ENCODE measurements at regions not wholly inside any gene's neighbourhood (a gene's known extent, or its start where the extent isn't known, plus 50 kb on each side); places are given as distances from the start of the nearest gene placed in this dataset.

DNA sequence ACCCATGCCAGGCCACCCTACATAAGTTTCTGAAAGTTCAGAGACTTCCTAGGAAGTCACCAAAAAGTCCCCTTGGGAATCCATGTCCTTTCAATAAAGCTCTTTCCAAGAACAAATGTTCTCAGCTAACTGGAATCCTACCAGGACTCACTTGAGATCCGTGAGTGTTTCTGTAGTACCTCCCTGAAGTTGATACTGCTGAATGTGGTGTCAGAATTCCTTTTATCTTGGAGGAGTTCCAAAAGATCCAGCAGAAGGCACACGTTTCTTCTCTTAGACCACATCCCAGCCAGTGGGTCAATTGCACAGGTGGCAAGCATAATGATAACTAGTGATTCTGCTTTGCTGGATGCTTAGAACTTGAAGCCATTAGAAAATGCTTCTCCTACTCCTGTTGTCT, 689.7 kb upstream of the IGFBP3 start:
- Histone ChIP-seq H3K14ac (ENCODE audit: low read length in 2 of 2) (no peak overlapping the region), H3K27me3 (ENCODE audit: control insufficient read depth in 1 of 2, insufficient read depth in 1 of 2, low read length in 2 of 2) (no peaks in the 10 kb centered on the region), H2AFZ (ENCODE audit: low read depth, low read length) (no peak overlapping the region), H3K4me3 (ENCODE audit: insufficient read depth in 1 of 2, low read depth in 1 of 2, low read length in 2 of 2) (no peak overlapping the region), H3K27ac (ENCODE audit: low read length, poor library complexity, severe bottlenecking) (no peak overlapping the region), H3K18ac (ENCODE audit: low read depth in 1 of 2, low read length in 2 of 2) (peak overlapping the region in 1 of 2 experiments; percentile 33), H3K36me3 (ENCODE audit: control insufficient read depth in 1 of 2, insufficient read depth in 2 of 2, low read depth in 1 of 2, low read length in 2 of 2) (no peaks in the 10 kb centered on the region), H3K4ac (ENCODE audit: low read depth in 1 of 2, low read length in 2 of 2) (no peak overlapping the region), H3K9ac (ENCODE audit: low read length) (no peak overlapping the region), H2BK120ac (ENCODE audit: low read depth, low read length) (no peak overlapping the region), H2BK15ac (ENCODE audit: low read depth, poor library complexity, severe bottlenecking) (no peak overlapping the region), H4K8ac (ENCODE audit: low read length) (no peak overlapping the region), H3K9me3 (ENCODE audit: control insufficient read depth, low read length) (no peaks in the 10 kb centered on the region), H3K23ac (ENCODE audit: low read length in 2 of 2) (no peak overlapping the region), H2AK5ac (ENCODE audit: low read length, severe bottlenecking) (no peak overlapping the region), H2BK5ac (ENCODE audit: low read depth, low read length, poor library complexity, severe bottlenecking) (no peak overlapping the region), H3K4me1 (ENCODE audit: control insufficient read depth, insufficient read depth, low read depth, low read length) (no peaks in the 10 kb centered on the region), H3K4me2 (ENCODE audit: low read length, poor library complexity, severe bottlenecking) (no peak overlapping the region), H2BK12ac (ENCODE audit: low read length in 2 of 2) (peak overlapping the region in 1 of 2 experiments; percentile 23), H4K91ac (ENCODE audit: low read length) (no peak overlapping the region), H3K79me1 (replicated peaks; ENCODE audit: low read length, poor library complexity, severe bottlenecking) (no peaks in the 10 kb centered on the region)
- 72% methylated on average over 2 of the region's 2 CpGs for WGBS
- DNase-seq = no peak

DNA sequence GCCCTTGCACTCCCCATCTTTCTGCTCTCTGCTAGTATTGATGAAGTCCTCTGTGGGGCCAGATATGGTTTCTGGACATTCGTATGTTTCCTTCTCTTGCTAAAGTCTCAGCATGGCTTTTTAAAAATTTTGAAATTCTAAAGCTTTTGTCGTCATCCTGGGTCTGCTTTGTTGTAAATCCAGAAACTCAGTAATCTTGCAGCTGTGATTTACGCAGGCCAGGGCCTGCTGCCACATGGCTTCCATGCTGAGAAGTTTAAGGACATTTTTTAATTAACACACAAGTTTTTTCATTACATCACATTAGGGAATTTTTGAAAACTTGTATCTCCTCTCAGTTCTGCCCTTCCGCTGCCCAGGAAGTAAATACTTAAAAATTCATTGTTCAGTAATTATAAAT, 686.1 kb upstream of the IGFBP3 start:
- H3K4ac ChIP-seq (ENCODE audit: low read depth in 1 of 2, low read length in 2 of 2) = no peak overlapping the region
- H3K9me3 ChIP-seq (ENCODE audit: control insufficient read depth, low read length) = no peaks in the 10 kb centered on the region
- no peak overlapping the region for H3K23ac ChIP-seq (ENCODE audit: low read length in 2 of 2)
- no peak overlapping the region for H4K8ac ChIP-seq (ENCODE audit: low read length)
- no peak overlapping the region for H4K91ac ChIP-seq (ENCODE audit: low read length)
- no peak overlapping the region for H3K27ac ChIP-seq (ENCODE audit: low read length, poor library complexity, severe bottlenecking)
- no peak overlapping the region for H3K4me2 ChIP-seq (ENCODE audit: low read length, poor library complexity, severe bottlenecking)
- H2BK12ac ChIP-seq (ENCODE audit: low read length in 2 of 2) = no peak overlapping the region
- H2AK5ac ChIP-seq (ENCODE audit: low read length, severe bottlenecking) = no peak overlapping the region
- H2BK5ac ChIP-seq (ENCODE audit: low read depth, low read length, poor library complexity, severe bottlenecking) = no peak overlapping the region
- H3K9ac ChIP-seq (ENCODE audit: low read length) = no peak overlapping the region
- H3K79me1 ChIP-seq (replicated peaks; ENCODE audit: low read length, poor library complexity, severe bottlenecking) = no peaks in the 10 kb centered on the region
- H3K4me1 ChIP-seq (ENCODE audit: control insufficient read depth, insufficient read depth, low read depth, low read length) = peaks cover 2% of the 10 kb centered on the region
- H2BK120ac ChIP-seq (ENCODE audit: low read depth, low read length) = no peak overlapping the region
- WGBS = 77% methylated on average over 3 of the region's 4 CpGs
- H3K36me3 ChIP-seq (ENCODE audit: control insufficient read depth in 1 of 2, insufficient read depth in 2 of 2, low read depth in 1 of 2, low read length in 2 of 2) = no peaks in the 10 kb centered on the region
- peaks cover 0 to 12% of the 10 kb centered on the region in 2 experiments for H3K27me3 ChIP-seq (ENCODE audit: control insufficient read depth in 1 of 2, insufficient read depth in 1 of 2, low read length in 2 of 2)
- DNase-seq = no peak
- no peak overlapping the region for H2BK15ac ChIP-seq (ENCODE audit: low read depth, poor library complexity, severe bottlenecking)
- H2AFZ ChIP-seq (ENCODE audit: low read depth, low read length) = no peak overlapping the region
- H3K18ac ChIP-seq (ENCODE audit: low read depth in 1 of 2, low read length in 2 of 2) = no peak overlapping the region
- no peak overlapping the region for H3K4me3 ChIP-seq (ENCODE audit: insufficient read depth in 1 of 2, low read depth in 1 of 2, low read length in 2 of 2)
- H3K14ac ChIP-seq (ENCODE audit: low read length in 2 of 2) = no peak overlapping the region

DNA sequence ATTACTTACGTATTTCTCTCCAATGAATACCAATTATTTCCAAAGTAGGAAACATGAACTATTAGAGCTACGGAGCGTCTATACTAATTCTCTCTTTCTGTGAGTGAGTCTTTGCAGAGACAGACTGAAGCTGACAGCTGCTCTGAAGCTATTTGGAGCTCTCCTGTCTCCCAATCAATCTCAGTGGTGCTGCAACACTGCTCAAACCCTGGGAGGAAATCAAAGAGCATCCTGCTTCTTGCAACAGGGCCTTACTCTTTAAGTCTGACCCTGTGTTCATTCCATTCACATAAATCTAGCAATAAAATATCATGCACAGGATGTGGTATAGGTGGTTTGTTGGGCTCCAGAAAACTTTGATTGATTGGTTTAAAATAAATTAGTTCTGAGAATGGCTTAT, 685.7 kb upstream of the IGFBP3 start:
- Histone ChIP-seq H3K79me1 (replicated peaks; ENCODE audit: low read length, poor library complexity, severe bottlenecking) (no peaks in the 10 kb centered on the region), H3K9ac (ENCODE audit: low read length) (no peak overlapping the region), H3K4me1 (ENCODE audit: control insufficient read depth, insufficient read depth, low read depth, low read length) (peaks cover 2% of the 10 kb centered on the region), H2AK5ac (ENCODE audit: low read length, severe bottlenecking) (no peak overlapping the region), H3K23ac (ENCODE audit: low read length in 2 of 2) (no peak overlapping the region), H2BK120ac (ENCODE audit: low read depth, low read length) (no peak overlapping the region), H2BK5ac (ENCODE audit: low read depth, low read length, poor library complexity, severe bottlenecking) (no peak overlapping the region), H3K14ac (ENCODE audit: low read length in 2 of 2) (no peak overlapping the region), H3K18ac (ENCODE audit: low read depth in 1 of 2, low read length in 2 of 2) (no peak overlapping the region), H3K27me3 (ENCODE audit: control insufficient read depth in 1 of 2, insufficient read depth in 1 of 2, low read length in 2 of 2) (peaks cover 0 to 14% of the 10 kb centered on the region in 2 experiments), H4K91ac (ENCODE audit: low read length) (no peak overlapping the region), H2BK15ac (ENCODE audit: low read depth, poor library complexity, severe bottlenecking) (no peak overlapping the region), H3K4me2 (ENCODE audit: low read length, poor library complexity, severe bottlenecking) (no peak overlapping the region), H3K27ac (ENCODE audit: low read length, poor library complexity, severe bottlenecking) (no peak overlapping the region), H3K4ac (ENCODE audit: low read depth in 1 of 2, low read length in 2 of 2) (no peak overlapping the region), H4K8ac (ENCODE audit: low read length) (no peak overlapping the region), H2AFZ (ENCODE audit: low read depth, low read length) (no peak overlapping the region), H3K4me3 (ENCODE audit: insufficient read depth in 1 of 2, low read depth in 1 of 2, low read length in 2 of 2) (no peak overlapping the region), H3K36me3 (ENCODE audit: control insufficient read depth in 1 of 2, insufficient read depth in 2 of 2, low read depth in 1 of 2, low read length in 2 of 2) (no peaks in the 10 kb centered on the region), H3K9me3 (ENCODE audit: control insufficient read depth, low read length) (no peaks in the 10 kb centered on the region), H2BK12ac (ENCODE audit: low read length in 2 of 2) (peak overlapping the region in 1 of 2 experiments; percentile 49)
- 64% methylated on average over 3 of the region's 3 CpGs for WGBS
- DNase-seq = no peak

DNA sequence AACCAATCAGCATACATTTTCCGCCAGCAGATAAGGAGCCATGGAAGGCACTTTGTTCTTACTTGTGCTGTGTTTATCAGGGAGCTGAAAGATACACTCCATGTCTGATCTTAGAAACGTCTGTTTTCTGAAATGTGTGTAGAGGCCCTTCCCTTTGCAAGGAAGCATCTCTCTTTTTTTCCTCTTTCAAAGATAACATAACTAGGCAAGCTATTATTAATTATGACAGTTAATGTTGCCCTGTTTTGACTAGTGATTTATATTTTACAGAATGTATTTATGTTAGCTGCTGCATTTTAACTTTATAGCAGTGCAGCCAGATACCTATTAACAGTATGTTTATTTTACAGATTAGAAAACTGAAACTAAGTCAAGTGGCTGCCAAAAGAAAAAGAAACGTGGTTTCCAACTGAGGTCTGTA, 683.2 kb upstream of the IGFBP3 start:
- Histone ChIP-seq H3K4me2 (ENCODE audit: low read length, poor library complexity, severe bottlenecking) (no peak overlapping the region), H3K27me3 (ENCODE audit: control insufficient read depth in 1 of 2, insufficient read depth in 1 of 2, low read length in 2 of 2) (peaks cover 0 to 14% of the 10 kb centered on the region in 2 experiments), H3K23ac (ENCODE audit: low read length in 2 of 2) (no peak overlapping the region), H3K14ac (ENCODE audit: low read length in 2 of 2) (no peak overlapping the region), H3K9ac (ENCODE audit: low read length) (no peak overlapping the region), H2BK5ac (ENCODE audit: low read depth, low read length, poor library complexity, severe bottlenecking) (no peak overlapping the region), H2BK12ac (ENCODE audit: low read length in 2 of 2) (no peak overlapping the region), H2AFZ (ENCODE audit: low read depth, low read length) (no peak overlapping the region), H3K36me3 (ENCODE audit: control insufficient read depth in 1 of 2, insufficient read depth in 2 of 2, low read depth in 1 of 2, low read length in 2 of 2) (no peaks in the 10 kb centered on the region), H4K91ac (ENCODE audit: low read length) (no peak overlapping the region), H2BK120ac (ENCODE audit: low read depth, low read length) (no peak overlapping the region), H2AK5ac (ENCODE audit: low read length, severe bottlenecking) (no peak overlapping the region), H4K8ac (ENCODE audit: low read length) (no peak overlapping the region), H3K79me1 (replicated peaks; ENCODE audit: low read length, poor library complexity, severe bottlenecking) (no peaks in the 10 kb centered on the region), H3K27ac (ENCODE audit: low read length, poor library complexity, severe bottlenecking) (no peak overlapping the region), H3K9me3 (ENCODE audit: control insufficient read depth, low read length) (no peaks in the 10 kb centered on the region), H3K4ac (ENCODE audit: low read depth in 1 of 2, low read length in 2 of 2) (no peak overlapping the region), H3K18ac (ENCODE audit: low read depth in 1 of 2, low read length in 2 of 2) (no peak overlapping the region), H3K4me3 (ENCODE audit: insufficient read depth in 1 of 2, low read depth in 1 of 2, low read length in 2 of 2) (no peak overlapping the region), H3K4me1 (ENCODE audit: control insufficient read depth, insufficient read depth, low read depth, low read length) (peaks cover 2% of the 10 kb centered on the region), H2BK15ac (ENCODE audit: low read depth, poor library complexity, severe bottlenecking) (no peak overlapping the region)
- peak; percentile 52 for DNase-seq
- WGBS = 50% methylated on average over 1 of the region's 3 CpGs

All from mesenchymal stem cell (in vitro differentiated cells and primary cell).